ENCODE measurements at regions not wholly inside any gene's neighbourhood (a gene's known extent, or its start where the extent isn't known, plus 50 kb on each side); places are given as distances from the start of the nearest gene placed in this dataset.
A peak's percentile ranks its signal among the peaks of the same experiment; 100 is the strongest.
"Not testable (repeated sequence)": the region's sequence is repeated elsewhere in the genome, so short reads cannot be mapped to it uniquely, and the experiment has no call there.

- FAIRE-seq: no peak
- no peak for DNase-seq (ENCODE audit: low spot score)
Measured at GRCh38 chr4:171007618-171008390, 805.4 kb upstream of the GALNTL6 start.

- DNase-seq (ENCODE audit: low spot score) (no peak), FAIRE-seq (no peak)
Measured at GRCh38 chr4:171002246-171002645, 811.0 kb upstream of the GALNTL6 start.

GRCh38 chr4:170990989-170991589, 822.1 kb upstream of the GALNTL6 start:
- DNase-seq (ENCODE audit: low spot score): no peak
- FAIRE-seq: no peak

- DNase-seq (ENCODE audit: low spot score) (no peak), FAIRE-seq (no peak)
Measured at GRCh38 chr4:170988446-170988845, 824.8 kb upstream of the GALNTL6 start.

- FAIRE-seq: no peak
- DNase-seq (ENCODE audit: low spot score): no peak
Measured at GRCh38 chr4:170979736-170980135, 833.5 kb upstream of the GALNTL6 start.

GRCh38 chr4:170978990-170979389, 834.2 kb upstream of the GALNTL6 start:
- no peak for DNase-seq (ENCODE audit: low spot score)

GRCh38 chr4:170949084-170949483, 859.3 kb upstream of the AADAT start:
- DNase-seq (ENCODE audit: low spot score) (no peak), FAIRE-seq (no peak)

More at GRCh38 chr4:170978990-170979389, 834.2 kb upstream of the GALNTL6 start:
- no peak for FAIRE-seq

GRCh38 chr4:170940043-170940724, 850.4 kb upstream of the AADAT start:
- FAIRE-seq (no peak), DNase-seq (ENCODE audit: low spot score) (no peak)

- DNase-seq (ENCODE audit: low spot score) (no peak), FAIRE-seq (no peak)
Measured at GRCh38 chr4:170938588-170938987, 848.8 kb upstream of the AADAT start.

GRCh38 chr4:170931321-170931720, 841.6 kb upstream of the AADAT start:
- FAIRE-seq (no peak), DNase-seq (ENCODE audit: low spot score) (no peak)

- DNase-seq (ENCODE audit: low spot score) (no peak), FAIRE-seq (no peak)
Measured at GRCh38 chr4:170888660-170889059, 798.9 kb upstream of the AADAT start.

GRCh38 chr4:170887396-170887795, 797.6 kb upstream of the AADAT start:
- DNase-seq (ENCODE audit: low spot score): no peak
- no peak for FAIRE-seq

GRCh38 chr4:170884969-170885570, 795.3 kb upstream of the AADAT start:
- DNase-seq (ENCODE audit: low spot score) (no peak), FAIRE-seq (no peak)

GRCh38 chr4:170881646-170882045, 791.9 kb upstream of the AADAT start:
- FAIRE-seq; DNase-seq (ENCODE audit: low spot score): not testable (repeated sequence)

GRCh38 chr4:170875868-170876267, 786.1 kb upstream of the AADAT start:
- DNase-seq (ENCODE audit: low spot score) (no peak), FAIRE-seq (no peak)

GRCh38 chr4:170872794-170873193, 783.0 kb upstream of the AADAT start:
- peak; percentile 36 for DNase-seq (ENCODE audit: low spot score)
- FAIRE-seq: no peak

GRCh38 chr4:170868170-170868569, 778.4 kb upstream of the AADAT start:
- DNase-seq (ENCODE audit: low spot score) (no peak), FAIRE-seq (no peak)

GRCh38 chr4:170854097-170854496, 764.3 kb upstream of the AADAT start:
- no peak for FAIRE-seq
- no peak for DNase-seq (ENCODE audit: low spot score)

- FAIRE-seq: no peak
Measured at GRCh38 chr4:170853422-170854021, 763.8 kb upstream of the AADAT start.

GRCh38 chr4:170849969-170850368, 760.2 kb upstream of the AADAT start:
- FAIRE-seq: no peak
- DNase-seq (ENCODE audit: low spot score): no peak

More at GRCh38 chr4:170853422-170854021, 763.8 kb upstream of the AADAT start:
- peak; percentile 33 for DNase-seq (ENCODE audit: low spot score)

GRCh38 chr4:170827562-170828274, 738.0 kb upstream of the AADAT start:
- peak; percentile 89 for FAIRE-seq
- peak; percentile 67 for DNase-seq (ENCODE audit: low spot score)

Measured in RCC 7860 (cell line).